ENCODE measurements at regions not wholly inside any gene's neighbourhood (a gene's known extent, or its start where the extent isn't known, plus 50 kb on each side); places are given as distances from the start of the nearest gene placed in this dataset.

- no peak for DNase-seq (ENCODE audit: low read depth in 1 of 2, low spot score in 1 of 2)
Observed at GRCh38 chr18:76578571-76579300, 83.7 kb upstream of the ZNF516 start.

- no peak for DNase-seq (ENCODE audit: low read depth in 1 of 2, low spot score in 1 of 2)
Observed at GRCh38 chr18:76573325-76574025, 78.4 kb upstream of the ZNF516 start.

GRCh38 chr18:76572518-76573247 lies 77.6 kb upstream of the ZNF516 start:
- no peak for DNase-seq (ENCODE audit: low read depth in 1 of 2, low spot score in 1 of 2)

- DNase-seq (ENCODE audit: low read depth in 1 of 2, low spot score in 1 of 2): no peak
Observed at GRCh38 chr18:76571689-76572088, 76.6 kb upstream of the ZNF516 start.

- no peak for DNase-seq (ENCODE audit: low read depth in 1 of 2, low spot score in 1 of 2)
Observed at GRCh38 chr18:76570856-76571255, 75.8 kb upstream of the ZNF516 start.

- DNase-seq (ENCODE audit: low read depth in 1 of 2, low spot score in 1 of 2): no peak
Observed at GRCh38 chr18:76569644-76570419, 74.8 kb upstream of the ZNF516 start.

GRCh38 chr18:76568731-76569130 lies 73.7 kb upstream of the ZNF516 start:
- no peak for DNase-seq (ENCODE audit: low read depth in 1 of 2, low spot score in 1 of 2)

- no peak for DNase-seq (ENCODE audit: low read depth in 1 of 2, low spot score in 1 of 2)
Observed at GRCh38 chr18:76567835-76568445, 72.9 kb upstream of the ZNF516 start.

- DNase-seq (ENCODE audit: low read depth in 1 of 2, low spot score in 1 of 2): no peak
Observed at GRCh38 chr18:76566987-76567386, 71.9 kb upstream of the ZNF516 start.

GRCh38 chr18:76565238-76566173 lies 70.5 kb upstream of the ZNF516 start:
- no peak for DNase-seq (ENCODE audit: low read depth in 1 of 2, low spot score in 1 of 2)

- DNase-seq (ENCODE audit: low read depth in 1 of 2, low spot score in 1 of 2): no peak
Observed at GRCh38 chr18:76564655-76565237, 69.7 kb upstream of the ZNF516 start.

- DNase-seq (ENCODE audit: low read depth in 1 of 2, low spot score in 1 of 2): no peak
Observed at GRCh38 chr18:76564117-76564516, 69.1 kb upstream of the ZNF516 start.

- no peak for DNase-seq (ENCODE audit: low read depth in 1 of 2, low spot score in 1 of 2)
Observed at GRCh38 chr18:76562286-76563122, 67.5 kb upstream of the ZNF516 start.

GRCh38 chr18:76558881-76559667 lies 64.0 kb upstream of the ZNF516 start:
- DNase-seq (ENCODE audit: low read depth in 1 of 2, low spot score in 1 of 2): no peak

- DNase-seq (ENCODE audit: low read depth in 1 of 2, low spot score in 1 of 2): no peak
Observed at GRCh38 chr18:76557026-76557575, 62.1 kb upstream of the ZNF516 start.

GRCh38 chr18:76554547-76555222 lies 59.6 kb upstream of the ZNF516 start:
- DNase-seq (ENCODE audit: low read depth in 1 of 2, low spot score in 1 of 2): no peak

All from activated T-helper 1 cell treated with anti-CD3 and anti-CD28 coated beads, Interleukin-2, amount 50 U/mL, for 16 hours (primary cell).